Kasumi-1 (cell line): ENCODE measurements at regions not wholly inside any gene's neighbourhood (a gene's known extent, or its start where the extent isn't known, plus 50 kb on each side); places are given as distances from the start of the nearest gene placed in this dataset.

Source experiments
- DNase-seq, 2 experiments: peaks; one replicate each; lab custom pipeline; 2025; lab: John Stamatoyannopoulos, UW

- DNase-seq, result no peak
Observed at GRCh38 chr2:57509189-57509588, 537.4 kb upstream of the VRK2 start.

- DNase-seq, result no peak
Observed at GRCh38 chr2:57510704-57511103, 535.9 kb upstream of the VRK2 start.

- DNase-seq, result no peak
Observed at GRCh38 chr2:57515366-57515765, 531.2 kb upstream of the VRK2 start.

GRCh38 chr2:57516698-57517340 lies 529.8 kb upstream of the VRK2 start:
- DNase-seq, result peak; percentile 77 to 86

- DNase-seq, result no peak
Observed at GRCh38 chr2:57523304-57523703, 523.3 kb upstream of the VRK2 start.

- DNase-seq, result no peak
Observed at GRCh38 chr2:57527685-57528084, 518.9 kb upstream of the VRK2 start.

- DNase-seq, result no peak
Observed at GRCh38 chr2:57528499-57528898, 518.1 kb upstream of the VRK2 start.

GRCh38 chr2:57534358-57534757 lies 512.2 kb upstream of the VRK2 start:
- no peak for DNase-seq

GRCh38 chr2:57536535-57537231 lies 509.9 kb upstream of the VRK2 start:
- DNase-seq, result no peak

- no peak for DNase-seq
Observed at GRCh38 chr2:57539761-57540160, 506.8 kb upstream of the VRK2 start.

- no peak for DNase-seq
Observed at GRCh38 chr2:57542081-57542480, 504.5 kb upstream of the VRK2 start.

- no peak for DNase-seq
Observed at GRCh38 chr2:57543211-57543610, 503.4 kb upstream of the VRK2 start.

GRCh38 chr2:57544624-57545023 lies 502.0 kb upstream of the VRK2 start:
- DNase-seq, result no peak

- no peak for DNase-seq
Observed at GRCh38 chr2:57546478-57546877, 500.1 kb upstream of the VRK2 start.

GRCh38 chr2:57549642-57550102 lies 496.9 kb upstream of the VRK2 start:
- peak; percentile 94 for DNase-seq

- no peak for DNase-seq
Observed at GRCh38 chr2:57550912-57551311, 495.7 kb upstream of the VRK2 start.

GRCh38 chr2:57552885-57553284 lies 493.7 kb upstream of the VRK2 start:
- peak in 1 of 2 experiments; percentile 12 for DNase-seq

- no peak for DNase-seq
Observed at GRCh38 chr2:57554348-57554747, 492.3 kb upstream of the VRK2 start.

- DNase-seq, result no peak
Observed at GRCh38 chr2:57558312-57558711, 488.3 kb upstream of the VRK2 start.

GRCh38 chr2:57562495-57562894 lies 484.1 kb upstream of the VRK2 start:
- DNase-seq, result no peak

GRCh38 chr2:57563015-57563414 lies 483.6 kb upstream of the VRK2 start:
- DNase-seq, result no peak

- no peak for DNase-seq
Observed at GRCh38 chr2:57567245-57567644, 479.4 kb upstream of the VRK2 start.

- no peak for DNase-seq
Observed at GRCh38 chr2:57569396-57569795, 477.2 kb upstream of the VRK2 start.

- DNase-seq, result no peak
Observed at GRCh38 chr2:57570961-57571360, 475.6 kb upstream of the VRK2 start.
